Sigmoid colon (tissue), 4 donors: ENCODE measurements at regions not wholly inside any gene's neighbourhood (a gene's known extent, or its start where the extent isn't known, plus 50 kb on each side); places are given as distances from the start of the nearest gene placed in this dataset.

Experiments
- CTCF ChIP-seq, 4 experiments: fragments of 450-650 bp in 3 of 4; fragments of 200-600 bp in 1 of 4; IDR thresholded peaks; one replicate each; pipeline ENCODE4 v1.5.1; 2016 to 2019; ENCODE audit warnings: antibody characterized with exemption in 4 of 4, mild to moderate bottlenecking in 3 of 4, moderate library complexity in 2 of 4
- EP300 ChIP-seq, 4 donors: sonication (generic); formaldehyde crosslinking; IDR thresholded peaks; one replicate each; pipeline ENCODE4 v1.6.1; 2017; ENCODE audit warnings: antibody characterized with exemption in 4 of 4
- POLR2A ChIP-seq, 2 donors: fragments of 450-650 bp; IDR thresholded peaks; one replicate each; pipeline ENCODE4 v1.6.1; 2016; ENCODE audit warnings: antibody characterized with exemption in 2 of 2, mild to moderate bottlenecking in 2 of 2, moderate library complexity in 2 of 2
- POLR2AphosphoS5 ChIP-seq, 4 donors: sonication (generic); formaldehyde crosslinking; IDR thresholded peaks; one replicate each; pipeline ENCODE4 v1.6.1; 2017; ENCODE audit warnings: antibody characterized with exemption in 4 of 4

GRCh38 chr1:2855206-2856065 lies 53.9 kb upstream of the TTC34 start:
- TF ChIP-seq CTCF (IDR thresholded peaks at IDR 0.05): no peak
- no peak for TF ChIP-seq POLR2A (IDR thresholded peaks at IDR 0.05)
- no peak for TF ChIP-seq POLR2AphosphoS5 (IDR thresholded peaks at IDR 0.05)
- TF ChIP-seq EP300 (IDR thresholded peaks at IDR 0.05): no peak
